SK-N-SH (cell line): ENCODE measurements at regions not wholly inside any gene's neighbourhood (a gene's known extent, or its start where the extent isn't known, plus 50 kb on each side); places are given as distances from the start of the nearest gene placed in this dataset.

Experiments used
- CTCF ChIA-PET: fragments of 300-600, 350-600 bp; formaldehyde crosslinking; extraction: SDS; loops from one replicate; lab custom pipeline; 2021; lab: Yijun Ruan, JAX
- POLR2A ChIA-PET: fragments of 350-600 bp; sonication (Branson Sonifier 250); formaldehyde crosslinking; extraction: SDS; loops from one replicate; lab custom pipeline; 2020; ENCODE audit warnings: antibody characterized with exemption, inconsistent platforms; lab: Yijun Ruan, JAX
- DNase-seq: peaks from one replicate; pipeline ENCODE4 v3.0.0; 2012
- H2AFZ ChIP-seq: fragments of 200-600 bp; sonication (generic); 2 replicates; pipeline ENCODE4 v1.8.1; 2016; ENCODE audit warnings: antibody characterized with exemption, mild to moderate bottlenecking, low read depth
- H3F3A ChIP-seq: fragments of 200-600 bp; sonication (generic); replicated peaks from 2 replicates; pipeline ENCODE3; 2016; ENCODE audit warnings: antibody characterized with exemption, mild to moderate bottlenecking; ENCODE audit not compliant: insufficient read depth
- H3K27ac ChIP-seq, 2 experiments: fragments of 200-500 bp in 1 of 2; fragments of 200-600 bp in 1 of 2; sonication (Bioruptor generic) in 1 of 2; sonication (generic), shearing (Covaris generic) in 1 of 2; 2 replicates each; pipeline versions ENCODE4 v1.5.1 to v1.6.1; 2014 to 2016; ENCODE audit warnings: low read depth in 2 of 2, inconsistent platforms in 1 of 2, low read length in 1 of 2, mild to moderate bottlenecking in 1 of 2, mixed read lengths in 1 of 2
- H3K27me3 ChIP-seq: fragments of 200-600 bp; sonication (generic), shearing (Covaris generic); 2 replicates; pipeline ENCODE4 v1.6.1; 2016; ENCODE audit warnings: mixed run types; ENCODE audit not compliant: insufficient read depth
- H3K36me3 ChIP-seq, 2 experiments: fragments of 200-500 bp in 1 of 2; fragments of 200-600 bp in 1 of 2; sonication (Bioruptor generic) in 1 of 2; sonication (generic) in 1 of 2; replicated peaks in 1 of 2; 2 replicates each; pipeline versions ENCODE3 to v1.5.1; 2014 to 2016; ENCODE audit warnings: low read length in 1 of 2, mild to moderate bottlenecking in 1 of 2; ENCODE audit not compliant: insufficient read depth in 2 of 2, control insufficient read depth in 1 of 2
- H3K4me1 ChIP-seq, 2 experiments: fragments of 200-500 bp in 1 of 2; fragments of 200-600 bp in 1 of 2; sonication (Bioruptor generic) in 1 of 2; sonication (generic), shearing (Covaris generic) in 1 of 2; 2 replicates each; pipeline versions ENCODE4 v1.5.1 to v1.6.1; 2014 to 2016; ENCODE audit warnings: low read depth in 1 of 2, low read length in 1 of 2, mixed run types in 1 of 2; ENCODE audit not compliant: insufficient read depth in 2 of 2, control insufficient read depth in 1 of 2
- H3K4me2 ChIP-seq: fragments of 200-600 bp; sonication (generic), shearing (Covaris generic); 2 replicates; pipeline ENCODE4 v1.6.1; 2017; ENCODE audit warnings: mixed run types
- H3K4me3 ChIP-seq, 2 experiments: fragments of 200-500 bp in 1 of 2; fragments of 200-600 bp in 1 of 2; sonication (Bioruptor generic) in 1 of 2; sonication (generic), shearing (Covaris generic) in 1 of 2; 2 replicates each; pipeline versions ENCODE4 v1.5.1 to v1.8.1; 2014 to 2016; ENCODE audit warnings: low read depth in 2 of 2, inconsistent platforms in 1 of 2, low read length in 1 of 2, mild to moderate bottlenecking in 1 of 2, mixed read lengths in 1 of 2, moderate library complexity in 1 of 2
- H3K79me2 ChIP-seq: fragments of 200-600 bp; sonication (generic); 2 replicates; pipeline ENCODE4 v1.8.1; 2017; ENCODE audit warnings: mild to moderate bottlenecking; ENCODE audit not compliant: insufficient read depth
- H3K9ac ChIP-seq: fragments of 200-600 bp; sonication (generic); 2 replicates; pipeline ENCODE4 v1.6.1; 2017; ENCODE audit warnings: mixed run types
- H3K9me2 ChIP-seq: fragments of 200-600 bp; sonication (generic); 2 replicates; pipeline ENCODE4 v1.6.1; 2017; ENCODE audit warnings: mixed run types
- H3K9me3 ChIP-seq: fragments of 200-600 bp; sonication (generic); 2 replicates; pipeline ENCODE4 v1.6.1; 2017; ENCODE audit warnings: mixed run types, mild to moderate bottlenecking, moderate library complexity
- H4K20me1 ChIP-seq: fragments of 200-600 bp; sonication (generic); 2 replicates; pipeline ENCODE4 v1.6.1; 2017; ENCODE audit warnings: mild to moderate bottlenecking, mixed run types; ENCODE audit not compliant: insufficient read depth
- CHD2 ChIP-seq: fragments of 150-350 bp; IDR thresholded peaks from 2 replicates; pipeline ENCODE4 v1.6.1; 2018; ENCODE audit warnings: low read length; ENCODE audit not compliant: partially characterized antibody
- ELF1 ChIP-seq: IDR thresholded peaks from 2 replicates; pipeline ENCODE4 v1.4.0; 2012
- EP300 ChIP-seq, 2 experiments: IDR thresholded peaks; 2 replicates each; pipeline versions ENCODE4 v1.4.0 to v1.6.1; 2012; ENCODE audit warnings: borderline replicate concordance in 1 of 2, low read depth in 1 of 2, low read length in 1 of 2
- FOXM1 ChIP-seq: IDR thresholded peaks from 2 replicates; pipeline ENCODE4 v1.4.0; 2012; ENCODE audit warnings: low read depth, mild to moderate bottlenecking
- GABPA ChIP-seq: IDR thresholded peaks from 2 replicates; pipeline ENCODE4 v1.4.0; 2012; ENCODE audit warnings: low read depth, mild to moderate bottlenecking
- JUND ChIP-seq: IDR thresholded peaks from 2 replicates; pipeline ENCODE4 v1.4.0; 2012
- NRF1 ChIP-seq: IDR thresholded peaks from 2 replicates; pipeline ENCODE4 v1.6.1; 2012; ENCODE audit warnings: low read depth, mild to moderate bottlenecking, low read length
- RAD21 ChIP-seq: IDR thresholded peaks from 2 replicates; pipeline ENCODE4 v1.6.1; 2012; ENCODE audit warnings: mild to moderate bottlenecking, low read length
- RFX5 ChIP-seq: IDR thresholded peaks from 2 replicates; pipeline ENCODE4 v1.6.1; 2012; ENCODE audit warnings: mild to moderate bottlenecking, improper control_type of control experiment, low read length
- RXRA ChIP-seq: IDR thresholded peaks from 2 replicates; pipeline ENCODE4 v1.4.0; 2012; ENCODE audit warnings: low read depth, mild to moderate bottlenecking, borderline replicate concordance
- YY1 ChIP-seq: IDR thresholded peaks from 2 replicates; pipeline ENCODE4 v1.4.0; 2012; ENCODE audit warnings: low read depth, mild to moderate bottlenecking
- WGBS: methylation state at CpG from one replicate; pipeline ENCODE4 v1.1.6; 2017; ENCODE audit warnings: low lambda C conversion rate; 5-methylcytosine and 5-hydroxymethylcytosine counted together
- TF ChIP-seq, protein P1 (sequence below): IDR thresholded peaks from 2 replicates; pipeline ENCODE4; 2012
- TF ChIP-seq, protein P2 (sequence below): IDR thresholded peaks from 2 replicates; pipeline ENCODE4 v1.4.0; 2012; ENCODE audit warnings: low read depth
- TF ChIP-seq, protein P3 (sequence below): IDR thresholded peaks from 2 replicates; pipeline ENCODE4 v1.6.1; 2012; ENCODE audit warnings: mild to moderate bottlenecking, low read depth, low read length, moderate library complexity
- TF ChIP-seq, protein P4 (sequence below): fragments of 150-350 bp; IDR thresholded peaks from 2 replicates; pipeline ENCODE4 v1.6.1; 2016; ENCODE audit warnings: mild to moderate bottlenecking, low read depth, low read length

DNA sequence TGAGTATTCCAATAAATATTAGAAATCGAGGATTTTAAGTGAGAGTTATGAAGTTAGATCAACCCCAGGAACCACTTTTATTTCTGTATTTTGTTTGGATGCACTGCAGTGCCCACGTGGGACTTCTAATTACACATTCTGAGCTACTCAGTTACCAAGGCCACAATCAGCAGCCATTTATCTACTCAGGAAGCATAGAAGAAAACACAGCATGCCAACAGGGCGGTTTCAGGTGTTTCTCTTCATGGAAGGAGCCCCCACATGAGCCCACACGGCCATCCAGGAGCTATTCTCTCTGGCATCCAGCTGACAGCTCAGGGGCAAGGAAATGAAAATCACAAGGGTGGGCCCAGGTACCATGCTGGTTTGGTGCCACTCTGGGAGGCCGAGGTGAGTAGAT lies 266.5 kb upstream of the MKLN1 start:
- Histone ChIP-seq H3F3A (peaks cover 6% of the 10 kb centered on the region), H3K4me2 (no peak overlapping the region), H3K79me2 (peaks cover 54% of the 10 kb centered on the region), H3K4me1 (no peaks in the 10 kb centered on the region), H3K9ac (no peak overlapping the region), H3K9me3 (0 out of 2 replicates have a peak, but pooled peaks cover 6% of the 10 kb centered on the region), H4K20me1 (peaks cover 7% of the 10 kb centered on the region; the same call in 1 of the 2 replicates)
- DNase-seq: no peak
- CTCF ChIA-PET: interaction anchor here (0.9 to 2.1 kb wide), 5 partner anchors 8 to 164 kb away, joined by 3 to 8 read pairs (median 6); no protein-coding TSS in a partner anchor
- no peak for TF ChIP-seq RFX5
- TF ChIP-seq ELF1: no peak
- no peak for TF ChIP-seq JUND
- TF ChIP-seq RAD21: no peak
- TF ChIP-seq, all 33 proteins: peak for 0
- no peak overlapping the region for H3K27ac ChIP-seq
- no peaks in the 10 kb centered on the region for H3K27me3 ChIP-seq
- H3K9me2 ChIP-seq: peaks cover 5% of the 10 kb centered on the region; the same call in 1 of the 2 replicates
- POLR2A ChIA-PET: no interaction called here
- H2AFZ ChIP-seq: no peak overlapping the region
- no peak overlapping the region for H3K4me3 ChIP-seq
- WGBS: 90% methylated on average over 5 of the region's 5 CpGs
- H3K36me3 ChIP-seq: peaks cover 2 to 30% of the 10 kb centered on the region in 2 experiments

DNA sequence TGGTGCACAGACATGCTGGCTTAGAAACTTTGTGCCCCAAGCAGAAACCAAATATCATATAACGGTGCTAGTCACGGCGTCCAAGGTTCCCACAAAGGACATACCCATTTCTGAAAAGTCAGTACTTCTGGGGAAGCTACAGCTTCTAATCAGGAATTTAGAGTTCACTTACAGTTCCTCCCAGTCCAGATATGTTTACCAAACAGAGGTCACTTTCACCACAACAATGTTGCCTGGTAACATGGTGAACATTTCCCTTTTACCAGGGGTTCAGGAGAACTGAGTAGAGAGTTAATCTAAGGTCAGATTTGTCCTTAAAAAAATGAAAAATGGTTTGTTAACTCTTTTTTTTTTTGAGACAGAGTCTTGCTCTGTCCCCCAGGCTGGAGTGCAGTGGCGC lies 265.9 kb upstream of the MKLN1 start:
- POLR2A ChIA-PET: no interaction called here
- peaks cover 54% of the 10 kb centered on the region for H3K79me2 ChIP-seq

DNA sequence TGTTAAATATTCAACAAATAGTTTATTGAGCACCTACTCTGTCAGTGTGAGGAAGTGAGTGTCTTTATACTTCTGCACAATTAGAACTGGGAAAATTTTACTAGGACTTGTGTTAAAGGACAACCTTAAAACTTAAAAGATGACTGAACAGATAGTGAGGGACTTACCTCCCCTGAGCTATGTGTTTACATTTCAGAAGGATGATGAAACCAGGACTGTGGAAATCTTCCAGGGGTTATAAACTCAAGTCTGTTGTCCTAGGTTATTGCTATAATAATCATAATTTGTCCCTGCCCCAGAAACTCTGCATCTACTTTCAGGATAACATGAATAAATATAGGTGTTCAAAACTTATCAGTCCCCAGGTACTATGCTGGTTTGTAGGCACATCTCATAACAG lies 261.0 kb upstream of the MKLN1 start:
- H3K4me2 ChIP-seq: no peak overlapping the region
- no peak overlapping the region for H3K27ac ChIP-seq
- H3K4me3 ChIP-seq: no peak overlapping the region
- H3K4me1 ChIP-seq: peaks cover 0 to 20% of the 10 kb centered on the region in 2 experiments; a peak in 1 of 4 replicates
- peaks cover 38% of the 10 kb centered on the region for H3K79me2 ChIP-seq
- no peak overlapping the region for H2AFZ ChIP-seq
- no peak overlapping the region for H3K9ac ChIP-seq
- CTCF ChIA-PET: interaction anchor here (0.7 to 6.2 kb wide), 6 partner anchors 12 to 447 kb away, joined by 3 to 68 read pairs (median 4); no protein-coding TSS in a partner anchor
- POLR2A ChIA-PET: no interaction called here
- H3K27me3 ChIP-seq: no peaks in the 10 kb centered on the region
- DNase-seq: no peak
- peaks cover 2 to 25% of the 10 kb centered on the region in 2 experiments for H3K36me3 ChIP-seq
- H3K9me2 ChIP-seq: peaks cover 5% of the 10 kb centered on the region; the same call in 1 of the 2 replicates
- peaks cover 16% of the 10 kb centered on the region for H3F3A ChIP-seq
- 0 out of 2 replicates have a peak, but pooled peaks cover 6% of the 10 kb centered on the region for H3K9me3 ChIP-seq
- H4K20me1 ChIP-seq: peaks cover 6% of the 10 kb centered on the region; the same call in 1 of the 2 replicates
- no peak for TF ChIP-seq RXRA
- no peak for TF ChIP-seq CHD2
- no peak for TF ChIP-seq GABPA
- no peak for TF ChIP-seq RFX5
- TF ChIP-seq EP300 (IDR thresholded peaks at IDR 0.05; ENCODE audit: borderline replicate concordance in 1 of 2, low read depth in 1 of 2, low read length in 1 of 2): no peak
- TF ChIP-seq, protein P1, sequence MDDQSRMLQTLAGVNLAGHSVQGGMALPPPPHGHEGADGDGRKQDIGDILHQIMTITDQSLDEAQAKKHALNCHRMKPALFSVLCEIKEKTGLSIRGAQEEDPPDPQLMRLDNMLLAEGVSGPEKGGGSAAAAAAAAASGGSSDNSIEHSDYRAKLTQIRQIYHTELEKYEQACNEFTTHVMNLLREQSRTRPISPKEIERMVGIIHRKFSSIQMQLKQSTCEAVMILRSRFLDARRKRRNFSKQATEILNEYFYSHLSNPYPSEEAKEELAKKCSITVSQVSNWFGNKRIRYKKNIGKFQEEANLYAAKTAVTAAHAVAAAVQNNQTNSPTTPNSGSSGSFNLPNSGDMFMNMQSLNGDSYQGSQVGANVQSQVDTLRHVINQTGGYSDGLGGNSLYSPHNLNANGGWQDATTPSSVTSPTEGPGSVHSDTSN: no peak
- no peak for TF ChIP-seq YY1
- TF ChIP-seq FOXM1: no peak
- TF ChIP-seq, protein P2, sequence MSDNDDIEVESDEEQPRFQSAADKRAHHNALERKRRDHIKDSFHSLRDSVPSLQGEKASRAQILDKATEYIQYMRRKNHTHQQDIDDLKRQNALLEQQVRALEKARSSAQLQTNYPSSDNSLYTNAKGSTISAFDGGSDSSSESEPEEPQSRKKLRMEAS: no peak
- TF ChIP-seq, protein P3, sequence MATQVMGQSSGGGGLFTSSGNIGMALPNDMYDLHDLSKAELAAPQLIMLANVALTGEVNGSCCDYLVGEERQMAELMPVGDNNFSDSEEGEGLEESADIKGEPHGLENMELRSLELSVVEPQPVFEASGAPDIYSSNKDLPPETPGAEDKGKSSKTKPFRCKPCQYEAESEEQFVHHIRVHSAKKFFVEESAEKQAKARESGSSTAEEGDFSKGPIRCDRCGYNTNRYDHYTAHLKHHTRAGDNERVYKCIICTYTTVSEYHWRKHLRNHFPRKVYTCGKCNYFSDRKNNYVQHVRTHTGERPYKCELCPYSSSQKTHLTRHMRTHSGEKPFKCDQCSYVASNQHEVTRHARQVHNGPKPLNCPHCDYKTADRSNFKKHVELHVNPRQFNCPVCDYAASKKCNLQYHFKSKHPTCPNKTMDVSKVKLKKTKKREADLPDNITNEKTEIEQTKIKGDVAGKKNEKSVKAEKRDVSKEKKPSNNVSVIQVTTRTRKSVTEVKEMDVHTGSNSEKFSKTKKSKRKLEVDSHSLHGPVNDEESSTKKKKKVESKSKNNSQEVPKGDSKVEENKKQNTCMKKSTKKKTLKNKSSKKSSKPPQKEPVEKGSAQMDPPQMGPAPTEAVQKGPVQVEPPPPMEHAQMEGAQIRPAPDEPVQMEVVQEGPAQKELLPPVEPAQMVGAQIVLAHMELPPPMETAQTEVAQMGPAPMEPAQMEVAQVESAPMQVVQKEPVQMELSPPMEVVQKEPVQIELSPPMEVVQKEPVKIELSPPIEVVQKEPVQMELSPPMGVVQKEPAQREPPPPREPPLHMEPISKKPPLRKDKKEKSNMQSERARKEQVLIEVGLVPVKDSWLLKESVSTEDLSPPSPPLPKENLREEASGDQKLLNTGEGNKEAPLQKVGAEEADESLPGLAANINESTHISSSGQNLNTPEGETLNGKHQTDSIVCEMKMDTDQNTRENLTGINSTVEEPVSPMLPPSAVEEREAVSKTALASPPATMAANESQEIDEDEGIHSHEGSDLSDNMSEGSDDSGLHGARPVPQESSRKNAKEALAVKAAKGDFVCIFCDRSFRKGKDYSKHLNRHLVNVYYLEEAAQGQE: no peak
- no peak for TF ChIP-seq NRF1

More for the DNA sequence above, 265.9 kb upstream of the MKLN1 start:
- H3K27me3 ChIP-seq: no peaks in the 10 kb centered on the region
- no peak for TF ChIP-seq RFX5
- TF ChIP-seq, protein P4, sequence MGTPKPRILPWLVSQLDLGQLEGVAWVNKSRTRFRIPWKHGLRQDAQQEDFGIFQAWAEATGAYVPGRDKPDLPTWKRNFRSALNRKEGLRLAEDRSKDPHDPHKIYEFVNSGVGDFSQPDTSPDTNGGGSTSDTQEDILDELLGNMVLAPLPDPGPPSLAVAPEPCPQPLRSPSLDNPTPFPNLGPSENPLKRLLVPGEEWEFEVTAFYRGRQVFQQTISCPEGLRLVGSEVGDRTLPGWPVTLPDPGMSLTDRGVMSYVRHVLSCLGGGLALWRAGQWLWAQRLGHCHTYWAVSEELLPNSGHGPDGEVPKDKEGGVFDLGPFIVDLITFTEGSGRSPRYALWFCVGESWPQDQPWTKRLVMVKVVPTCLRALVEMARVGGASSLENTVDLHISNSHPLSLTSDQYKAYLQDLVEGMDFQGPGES: no peak
- TF ChIP-seq NRF1: no peak
- no peak for TF ChIP-seq RXRA
- TF ChIP-seq, all 33 proteins: peak for 0
- Histone ChIP-seq H2AFZ (no peak overlapping the region), H3K36me3 (peaks cover 2 to 30% of the 10 kb centered on the region in 2 experiments), H3K4me1 (peaks cover 0 to 4% of the 10 kb centered on the region in 2 experiments; a peak in 1 of 4 replicates), H3K9ac (no peak overlapping the region), H3K4me2 (no peak overlapping the region), H3K4me3 (no peak overlapping the region), H3K27ac (no peak overlapping the region), H4K20me1 (peaks cover 6% of the 10 kb centered on the region; the same call in 1 of the 2 replicates), H3K9me2 (peaks cover 5% of the 10 kb centered on the region; the same call in 1 of the 2 replicates), H3K9me3 (0 out of 2 replicates have a peak, but pooled peaks cover 6% of the 10 kb centered on the region), H3F3A (peaks cover 6% of the 10 kb centered on the region)
- WGBS: 97% methylated on average over 4 of the region's 4 CpGs
- DNase-seq: no peak
- CTCF ChIA-PET: interaction anchor here (0.9 to 2.1 kb wide), 4 partner anchors 15 to 362 kb away, joined by 3 to 8 read pairs (median 5); no protein-coding TSS in a partner anchor
